HG03060 (cell line): ENCODE measurements at regions not wholly inside any gene's neighbourhood (a gene's known extent, or its start where the extent isn't known, plus 50 kb on each side); places are given as distances from the start of the nearest gene placed in this dataset.

Source experiments
- ATAC-seq: cut with Tn5 transposase; IDR thresholded peaks from one replicate; pipeline ENCODE4 v1.9.1; 2021; ENCODE audit warnings: low read depth, moderate number of reproducible peaks; ENCODE audit not compliant: unreplicated experiment

- no peak for ATAC-seq
These were observed 272.0 kb downstream of the BAMBI start for GRCh38 chr10:28949005-28950004.

GRCh38 chr10:28951484-28951883 is 274.2 kb downstream of the BAMBI start:
- no peak for ATAC-seq

GRCh38 chr10:28952523-28952922 is 275.2 kb downstream of the BAMBI start:
- no peak for ATAC-seq

GRCh38 chr10:28954211-28954610 is 276.9 kb downstream of the BAMBI start:
- ATAC-seq: no peak

GRCh38 chr10:28958468-28958867 is 281.1 kb downstream of the BAMBI start:
- ATAC-seq: no peak

GRCh38 chr10:28959850-28960501 is 282.7 kb downstream of the BAMBI start:
- ATAC-seq: no peak

- ATAC-seq: no peak
These were observed 285.4 kb downstream of the BAMBI start for GRCh38 chr10:28962768-28963167.

GRCh38 chr10:28963539-28964221 is 286.4 kb downstream of the BAMBI start:
- ATAC-seq: no peak

- no peak for ATAC-seq
These were observed 288.6 kb downstream of the BAMBI start for GRCh38 chr10:28965937-28966336.

GRCh38 chr10:28967031-28967430 is 289.7 kb downstream of the BAMBI start:
- no peak for ATAC-seq

GRCh38 chr10:28969413-28969812 is 292.1 kb downstream of the BAMBI start:
- ATAC-seq: no peak

GRCh38 chr10:28970231-28970630 is 292.9 kb downstream of the BAMBI start:
- ATAC-seq: no peak

GRCh38 chr10:28971255-28971654 is 293.9 kb downstream of the BAMBI start:
- no peak for ATAC-seq

GRCh38 chr10:28971764-28972163 is 294.4 kb downstream of the BAMBI start:
- ATAC-seq: no peak

- ATAC-seq: no peak
These were observed 296.1 kb downstream of the BAMBI start for GRCh38 chr10:28973309-28973972.

GRCh38 chr10:28975891-28976531 is 298.7 kb downstream of the BAMBI start:
- no peak for ATAC-seq

GRCh38 chr10:28977518-28977917 is 300.2 kb downstream of the BAMBI start:
- ATAC-seq: no peak

GRCh38 chr10:28980264-28980663 is 302.9 kb downstream of the BAMBI start:
- ATAC-seq: no peak

GRCh38 chr10:28981007-28981406 is 303.7 kb downstream of the BAMBI start:
- ATAC-seq: no peak

GRCh38 chr10:28982974-28983373 is 305.7 kb downstream of the BAMBI start:
- ATAC-seq: no peak
